A673 (cell line): ENCODE measurements at regions not wholly inside any gene's neighbourhood (a gene's known extent, or its start where the extent isn't known, plus 50 kb on each side); places are given as distances from the start of the nearest gene placed in this dataset.

Experiments
- EZH2 ChIP-seq: fragments of 200-600 bp; sonication (generic); IDR thresholded peaks from 2 replicates; pipeline ENCODE4 v1.6.1; 2017; ENCODE audit warnings: borderline replicate concordance, low read depth, mild to moderate bottlenecking, mixed read lengths, antibody characterized with exemption, low read length; ENCODE audit not compliant: poor library complexity, severe bottlenecking
- TF ChIP-seq, protein P1 (sequence below): fragments of 300-800, 200-600 bp; sonication (generic); conservative IDR thresholded peaks from 2 replicates; pipeline ENCODE4 v1.5.1; 2017; ENCODE audit warnings: low read depth, mild to moderate bottlenecking, antibody characterized with exemption, low read length, moderate library complexity, mixed read lengths

DNA sequence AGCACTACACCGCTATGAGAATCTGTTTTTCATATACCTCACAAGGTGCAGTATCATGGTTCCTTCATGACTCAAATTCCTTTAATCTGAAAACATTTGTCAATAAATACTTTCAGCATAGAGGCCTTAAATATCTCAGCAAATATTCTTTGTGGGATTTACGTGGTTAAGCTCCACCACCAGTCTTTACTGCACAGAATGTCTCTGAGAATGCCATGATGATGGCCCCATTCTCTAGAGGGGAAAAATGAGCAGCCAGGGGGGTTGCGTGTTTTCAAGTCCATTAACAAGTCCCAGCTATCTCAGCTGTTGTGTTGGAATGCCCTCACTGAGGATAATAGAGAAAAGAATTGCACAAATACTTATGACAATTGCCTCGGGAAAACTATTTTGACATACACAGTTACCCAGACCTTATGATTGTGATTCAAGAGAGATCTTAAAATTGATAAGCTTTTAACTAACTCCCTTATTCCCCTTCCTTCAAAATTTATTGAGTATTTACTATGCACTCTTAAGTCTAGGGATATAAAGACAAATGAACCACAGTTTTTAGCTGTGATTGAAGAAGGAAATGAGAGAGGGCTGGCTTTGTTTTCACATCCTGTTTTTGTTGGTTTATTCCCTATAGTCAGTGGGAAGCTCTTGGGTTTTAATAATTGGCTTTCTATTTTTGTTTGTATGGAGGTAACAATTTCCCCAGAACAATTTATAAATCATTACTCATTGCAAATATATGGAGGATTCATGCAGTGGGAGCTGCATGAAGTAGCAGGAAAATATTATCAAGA lies 176.5 kb upstream of the VWC2 start:
- TF ChIP-seq, protein P1, sequence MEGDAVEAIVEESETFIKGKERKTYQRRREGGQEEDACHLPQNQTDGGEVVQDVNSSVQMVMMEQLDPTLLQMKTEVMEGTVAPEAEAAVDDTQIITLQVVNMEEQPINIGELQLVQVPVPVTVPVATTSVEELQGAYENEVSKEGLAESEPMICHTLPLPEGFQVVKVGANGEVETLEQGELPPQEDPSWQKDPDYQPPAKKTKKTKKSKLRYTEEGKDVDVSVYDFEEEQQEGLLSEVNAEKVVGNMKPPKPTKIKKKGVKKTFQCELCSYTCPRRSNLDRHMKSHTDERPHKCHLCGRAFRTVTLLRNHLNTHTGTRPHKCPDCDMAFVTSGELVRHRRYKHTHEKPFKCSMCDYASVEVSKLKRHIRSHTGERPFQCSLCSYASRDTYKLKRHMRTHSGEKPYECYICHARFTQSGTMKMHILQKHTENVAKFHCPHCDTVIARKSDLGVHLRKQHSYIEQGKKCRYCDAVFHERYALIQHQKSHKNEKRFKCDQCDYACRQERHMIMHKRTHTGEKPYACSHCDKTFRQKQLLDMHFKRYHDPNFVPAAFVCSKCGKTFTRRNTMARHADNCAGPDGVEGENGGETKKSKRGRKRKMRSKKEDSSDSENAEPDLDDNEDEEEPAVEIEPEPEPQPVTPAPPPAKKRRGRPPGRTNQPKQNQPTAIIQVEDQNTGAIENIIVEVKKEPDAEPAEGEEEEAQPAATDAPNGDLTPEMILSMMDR, result no peak
- no peak for TF ChIP-seq EZH2
